ENCODE measurements at regions not wholly inside any gene's neighbourhood (a gene's known extent, or its start where the extent isn't known, plus 50 kb on each side); places are given as distances from the start of the nearest gene placed in this dataset.
"Not testable (repeated sequence)": the region's sequence is repeated elsewhere in the genome, so short reads cannot be mapped to it uniquely, and the experiment has no call there.

DNA sequence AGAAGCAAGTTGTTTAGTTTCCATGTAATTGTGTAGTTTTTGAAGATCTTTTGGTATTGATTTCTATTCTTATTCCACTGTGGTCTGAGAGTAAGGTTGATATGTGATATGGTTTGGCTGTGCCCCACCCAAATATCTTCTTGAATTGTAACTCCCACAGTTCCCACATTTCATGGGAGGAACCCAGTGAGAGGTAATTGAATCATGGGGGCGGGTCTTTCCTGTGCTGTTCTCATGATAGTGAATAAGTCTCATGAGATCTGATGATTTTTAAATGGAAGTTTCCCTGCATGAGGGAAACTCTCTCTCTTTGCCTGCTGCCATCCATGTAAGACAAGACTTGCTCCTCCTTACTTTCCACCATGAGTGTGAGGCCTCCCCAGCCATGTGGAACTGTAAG is 255.3 kb downstream of the S1PR1 start:
- DNase-seq: not testable (repeated sequence)

DNA sequence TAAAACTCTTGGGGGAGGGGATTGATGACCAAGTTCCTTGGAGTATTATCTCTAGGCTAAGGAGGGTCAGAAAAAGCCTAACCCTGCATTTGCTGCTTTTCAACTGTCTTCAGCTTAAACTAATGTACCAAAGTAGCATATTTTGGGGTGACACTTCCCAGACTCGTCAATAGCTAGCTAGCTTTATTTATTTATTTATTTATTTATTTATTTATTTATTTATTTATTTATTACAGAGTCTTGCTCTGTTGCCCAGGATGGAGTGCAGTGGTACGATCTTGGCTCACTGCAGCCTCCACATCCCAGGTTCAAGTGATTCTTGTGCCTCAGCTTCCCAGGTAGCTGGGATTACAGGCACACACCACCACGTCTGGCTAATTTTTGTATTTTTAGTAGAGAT is 257.1 kb downstream of the S1PR1 start:
- not testable (repeated sequence) for DNase-seq

DNA sequence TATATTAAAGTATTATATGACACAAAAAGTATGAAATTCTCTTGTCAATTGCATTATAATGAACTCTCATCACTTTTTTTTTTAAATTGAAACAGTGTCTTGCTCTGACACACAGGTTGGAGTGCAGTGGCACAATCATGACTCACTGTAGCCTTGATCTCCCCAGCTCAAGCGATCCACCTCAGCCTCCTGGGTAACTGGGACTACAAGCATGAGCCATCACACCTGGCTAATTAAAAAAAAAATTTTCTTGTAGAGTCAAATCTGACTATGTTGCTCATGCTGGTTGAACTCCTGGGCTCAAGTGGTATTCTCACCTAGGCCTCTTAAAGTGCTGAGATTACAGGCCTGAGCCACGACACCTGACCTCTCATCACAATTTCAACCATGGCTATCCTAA is 259.3 kb downstream of the S1PR1 start:
- no peak for DNase-seq

DNA sequence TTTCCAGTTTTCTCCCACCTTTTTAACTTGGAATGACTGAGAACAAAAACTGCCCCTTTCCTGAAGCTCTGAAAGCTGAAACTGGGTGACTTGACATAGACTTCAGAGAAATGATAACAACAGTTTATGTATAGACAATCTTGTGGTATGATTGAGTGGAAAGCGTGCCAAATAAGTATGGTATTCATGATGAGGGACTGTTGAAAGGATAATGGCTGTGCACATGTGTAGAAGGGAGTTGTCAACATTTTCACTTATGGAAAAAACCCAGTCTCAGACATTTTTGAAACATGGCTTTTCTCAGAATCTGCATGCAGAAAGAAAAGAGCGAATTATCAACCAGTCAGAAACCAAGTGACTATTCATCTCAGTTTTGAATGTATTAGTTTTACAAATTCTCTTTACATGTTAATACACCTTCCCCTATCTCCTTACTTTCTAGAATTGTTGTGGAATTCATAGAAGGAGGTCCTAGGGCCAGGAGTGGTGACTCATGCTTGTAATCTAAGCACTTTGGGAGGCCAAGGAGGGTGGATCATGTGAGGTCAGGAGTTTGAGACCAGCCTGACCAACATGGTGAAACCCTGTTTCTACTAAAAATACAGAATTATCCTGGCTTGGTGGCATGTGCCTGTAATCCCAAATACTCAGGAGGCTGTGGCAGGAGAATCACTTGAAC is 261.2 kb downstream of the S1PR1 start:
- no peak for DNase-seq

DNA sequence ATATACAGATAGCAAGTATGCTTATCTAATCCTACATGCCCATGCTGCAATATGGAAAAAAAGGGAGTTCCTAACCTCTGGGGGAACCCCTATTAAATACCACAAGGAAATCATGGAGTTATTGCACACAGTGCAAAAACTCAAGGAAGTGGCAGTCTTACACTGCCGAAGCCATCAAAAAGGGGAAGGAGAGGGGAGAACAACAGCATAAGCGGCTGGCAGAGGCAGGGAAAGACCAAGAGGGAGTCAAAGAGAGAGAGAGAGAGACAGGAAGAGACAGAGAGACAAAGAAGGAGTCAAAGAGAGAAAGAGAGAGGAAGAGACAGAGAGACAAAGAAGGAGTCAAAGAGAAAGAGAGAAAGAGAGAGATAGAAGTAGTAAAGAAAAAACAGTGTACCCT is 267.3 kb downstream of the S1PR1 start:
- DNase-seq: not testable (repeated sequence)

DNA sequence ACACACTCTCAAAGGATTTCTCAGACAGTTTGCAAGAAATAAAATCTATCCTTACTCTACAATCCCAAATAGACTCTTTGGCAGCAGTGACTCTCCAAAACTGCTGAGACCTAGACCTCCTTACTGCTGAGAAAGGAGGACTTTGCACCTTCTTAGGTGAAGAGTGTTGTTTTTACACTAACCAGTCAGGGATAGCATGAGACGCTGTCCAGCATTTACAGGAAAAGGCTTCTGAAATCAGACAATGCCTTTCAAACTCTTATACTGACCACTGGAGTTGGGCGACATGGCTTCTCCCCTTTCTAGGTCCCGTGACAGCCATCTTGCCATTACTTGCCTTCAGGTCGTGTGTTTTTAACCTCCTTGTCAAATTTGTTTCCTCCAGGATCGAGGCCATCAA is 268.4 kb downstream of the S1PR1 start:
- not testable (repeated sequence) for DNase-seq

DNA sequence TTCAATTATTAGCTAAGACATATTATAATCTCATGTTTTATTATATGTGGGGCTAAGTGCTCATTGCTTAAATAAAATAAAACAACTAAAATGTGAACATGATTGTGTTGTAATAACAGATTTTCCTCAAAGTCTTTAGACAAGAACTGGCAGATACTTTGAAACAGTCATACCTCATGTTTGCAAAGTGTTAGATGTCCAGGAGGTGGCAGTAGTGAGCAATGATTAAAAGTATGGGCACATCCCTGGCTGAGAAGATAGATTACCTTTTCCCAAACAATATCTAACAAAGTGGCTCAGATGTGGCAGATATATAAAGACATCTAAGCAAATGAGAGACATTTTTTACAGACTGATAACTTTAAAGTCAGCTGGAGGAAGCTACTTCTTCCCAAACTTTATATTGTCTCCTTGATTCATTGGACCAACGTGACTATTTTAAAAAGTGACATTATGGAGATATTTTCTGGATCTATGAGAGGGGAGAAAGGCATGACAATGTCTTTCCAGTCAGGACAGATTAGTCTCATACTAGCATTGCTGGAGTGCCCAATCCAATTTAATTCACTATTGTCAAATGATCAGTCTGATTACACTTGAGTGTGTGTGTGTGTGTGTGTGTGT is 269.8 kb downstream of the S1PR1 start:
- DNase-seq: peak; percentile 32

DNA sequence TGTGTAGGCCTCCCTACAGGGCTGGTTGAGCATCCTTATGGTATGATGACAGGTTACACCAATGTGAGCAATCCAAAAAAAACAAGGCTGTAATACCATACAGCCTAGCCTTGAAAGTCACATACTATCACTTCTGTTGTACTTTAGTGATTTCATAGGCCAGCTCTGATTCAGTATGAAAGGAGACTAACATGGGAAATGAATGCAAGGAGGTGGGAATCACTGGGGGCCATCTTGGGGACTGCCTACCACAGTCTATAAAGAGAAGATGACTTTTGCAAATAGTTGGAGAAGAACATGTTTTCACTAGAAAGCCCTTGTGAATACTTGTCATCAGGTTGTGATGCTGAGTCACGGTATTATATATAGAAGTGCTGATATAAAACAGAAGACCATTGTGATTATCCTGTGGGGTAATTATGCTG is 270.7 kb downstream of the S1PR1 start:
- DNase-seq: no peak

DNA sequence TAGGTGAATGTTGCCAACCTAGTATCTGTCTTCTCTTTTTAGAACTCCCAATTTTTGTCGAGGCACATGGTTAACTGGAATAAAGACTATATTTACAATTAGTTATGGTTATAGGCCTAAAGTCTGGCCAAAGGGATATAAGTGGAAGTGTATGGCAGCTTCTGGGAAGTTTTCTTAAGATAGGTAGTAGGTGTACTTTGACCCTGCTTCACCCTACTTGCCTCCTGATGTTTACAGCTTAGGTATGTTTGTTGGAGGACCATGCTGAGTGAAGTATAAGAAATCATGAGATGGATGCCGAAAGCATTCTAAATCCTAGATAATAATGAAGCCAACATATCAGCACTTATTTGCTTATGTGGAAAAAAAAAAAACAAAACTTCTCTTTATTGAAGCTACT is 272.1 kb downstream of the S1PR1 start:
- no peak for DNase-seq

DNA sequence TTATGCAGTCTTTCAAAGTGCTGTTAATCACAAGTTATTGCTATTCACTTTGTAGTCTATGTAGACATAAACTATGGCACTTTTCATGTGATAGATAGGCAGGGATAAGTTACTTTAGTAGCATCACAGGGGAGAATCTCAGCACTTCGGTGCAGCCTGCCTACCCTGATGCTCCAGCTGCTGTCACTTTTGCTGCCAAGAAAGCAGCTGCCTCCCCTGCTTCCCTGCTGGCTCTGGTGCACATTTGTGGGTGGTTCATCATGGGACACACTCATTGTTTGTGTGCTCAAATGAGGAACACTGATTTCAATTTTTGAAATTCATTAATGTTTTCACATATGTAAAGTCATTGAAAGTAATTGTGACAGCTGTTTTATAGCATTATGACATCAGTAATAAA is 272.6 kb downstream of the S1PR1 start:
- no peak for DNase-seq

DNA sequence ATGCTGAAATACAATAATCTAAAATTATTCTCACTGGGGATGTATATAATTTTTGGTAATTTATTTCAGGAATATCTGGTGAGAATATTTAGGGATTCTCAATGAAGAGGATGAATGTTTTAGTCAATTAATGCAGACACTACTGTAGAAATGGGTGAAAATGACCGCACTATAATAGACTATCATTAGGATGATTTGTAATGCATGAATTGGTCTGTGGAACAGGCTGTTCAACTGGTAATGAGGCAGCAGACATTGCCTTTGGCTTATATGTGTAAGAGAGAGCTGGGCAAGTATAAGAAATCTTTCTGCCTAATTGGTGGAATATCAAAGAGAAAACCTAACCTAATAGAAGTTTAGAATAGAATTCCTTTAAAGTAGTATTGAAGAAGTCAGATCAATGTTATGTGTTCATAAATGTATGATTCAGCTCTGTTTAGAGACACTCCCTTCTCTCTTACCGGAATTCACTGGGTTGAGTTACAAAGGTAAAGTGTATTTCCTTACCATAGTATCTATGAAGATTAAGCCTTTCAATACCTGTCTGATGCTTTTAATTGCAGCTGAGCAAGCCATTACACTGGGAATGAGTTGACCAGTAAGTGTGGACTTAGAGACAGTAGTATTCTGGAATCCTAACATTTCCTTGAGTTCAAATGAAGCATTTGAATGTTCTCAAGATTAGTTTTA is 274.5 kb downstream of the S1PR1 start:
- no peak for DNase-seq

DNA sequence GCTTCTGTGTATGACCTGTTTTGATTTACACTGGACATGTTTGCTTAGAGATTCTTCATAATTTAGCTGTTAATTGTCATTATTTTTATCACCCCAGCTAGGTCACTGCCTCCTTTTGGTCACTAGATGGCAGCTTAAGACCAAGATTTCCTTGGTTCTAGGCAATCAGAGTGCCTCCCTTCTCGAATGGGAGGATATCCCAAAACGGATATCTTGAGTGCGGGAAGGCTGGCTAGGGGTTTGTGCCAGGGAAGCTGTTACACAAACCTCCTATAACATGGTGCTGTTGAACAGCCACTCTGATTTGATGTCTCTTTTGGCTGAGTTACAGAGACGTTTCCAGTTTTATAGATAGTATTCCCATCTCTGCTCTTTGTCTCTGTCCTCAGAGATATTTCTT is 283.5 kb downstream of the S1PR1 start:
- DNase-seq: no peak

DNA sequence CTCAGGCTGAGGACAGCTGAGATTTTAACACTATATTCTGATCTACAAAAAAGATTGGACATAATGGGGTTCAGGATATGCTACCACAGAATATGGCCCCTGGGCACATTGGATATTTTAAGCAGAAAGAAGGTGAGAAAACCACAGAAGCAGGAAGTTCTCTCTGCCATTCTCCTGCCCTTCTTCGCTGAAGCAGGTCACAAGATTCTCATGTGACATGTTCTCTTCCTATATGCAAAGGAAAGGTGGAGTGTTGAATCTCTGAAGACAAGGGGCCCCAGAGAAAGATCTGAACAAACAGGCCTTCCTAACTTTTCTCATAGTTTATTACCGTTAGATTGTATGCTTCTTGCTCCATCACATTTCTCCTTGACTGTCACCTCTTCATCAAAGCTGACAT is 285.7 kb downstream of the S1PR1 start:
- DNase-seq: no peak

DNA sequence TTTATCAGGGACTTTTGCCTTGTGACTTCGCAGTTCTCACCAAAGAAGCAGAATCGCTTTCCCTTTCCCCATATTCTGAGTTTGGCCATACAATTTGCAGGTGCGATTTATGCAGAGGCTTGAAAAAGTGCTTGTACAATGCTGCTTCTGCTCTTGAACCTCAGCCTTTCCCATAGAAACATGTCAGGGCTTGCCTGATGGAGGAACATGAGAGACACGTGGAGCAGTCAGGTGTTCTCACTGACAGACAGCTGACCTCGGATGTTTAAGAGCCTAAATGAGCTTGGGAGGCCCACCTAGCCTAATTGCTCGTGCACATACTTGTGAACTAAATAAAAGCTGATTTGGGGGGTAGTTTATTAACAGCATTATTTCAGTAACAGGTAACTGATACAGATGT is 290.0 kb downstream of the S1PR1 start:
- DNase-seq: no peak

DNA sequence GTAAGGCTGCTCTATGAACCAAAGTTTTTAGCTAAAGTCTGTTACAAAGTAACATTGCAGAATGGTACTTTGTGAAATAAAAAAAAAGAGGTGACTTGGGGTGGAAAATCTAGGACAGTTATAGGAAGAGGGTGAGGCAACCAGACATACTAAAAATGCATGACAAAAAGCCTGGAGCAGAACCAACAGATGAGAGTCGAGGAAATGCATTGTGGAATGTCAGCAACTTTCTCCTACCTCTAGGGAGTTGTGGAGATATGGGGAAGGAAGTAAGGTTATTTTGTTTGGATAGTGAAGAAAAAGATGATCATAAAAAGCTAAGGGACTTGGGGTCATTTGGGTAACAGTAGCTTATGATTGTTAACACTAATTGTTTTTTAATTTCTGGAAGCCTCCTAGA is 295.6 kb downstream of the S1PR1 start:
- DNase-seq: no peak

DNA sequence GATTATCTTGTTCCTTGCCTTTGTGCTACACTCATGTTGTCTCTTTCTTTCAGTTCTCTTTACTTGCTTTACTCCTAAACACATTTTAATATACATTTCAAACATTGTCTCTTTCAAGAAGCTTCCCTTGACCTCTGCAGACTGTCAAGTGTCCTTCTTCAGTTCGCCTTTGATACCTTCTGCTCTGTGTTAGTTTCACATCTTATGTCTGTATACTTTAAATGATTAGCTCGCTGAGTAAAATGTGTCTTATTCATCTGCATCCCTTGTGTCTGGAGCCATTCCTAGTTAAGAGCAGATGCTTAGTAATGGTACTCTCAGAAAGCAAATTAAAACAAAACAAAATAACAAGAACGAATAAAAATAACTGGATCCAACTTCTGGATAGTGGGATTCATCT is 303.3 kb downstream of the S1PR1 start:
- no peak for DNase-seq

DNA sequence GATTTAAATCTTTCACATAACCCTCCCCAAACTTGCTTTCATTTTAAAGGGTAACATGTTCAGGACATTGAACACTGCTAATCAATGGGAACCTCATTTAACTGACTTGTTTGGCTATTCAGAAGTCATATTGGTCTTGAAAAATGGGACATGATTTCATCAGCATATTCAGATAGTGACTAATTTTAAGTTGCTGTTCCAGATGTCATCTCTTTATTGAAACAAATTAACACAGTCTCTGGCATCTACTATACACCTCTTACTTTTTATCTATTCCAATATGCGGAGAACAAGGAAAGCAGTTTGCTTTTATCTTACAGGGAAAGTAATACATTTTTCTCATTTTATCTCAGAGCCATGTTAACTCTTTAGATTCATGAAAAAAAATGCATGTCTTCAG is 310.1 kb downstream of the S1PR1 start:
- no peak for DNase-seq

DNA sequence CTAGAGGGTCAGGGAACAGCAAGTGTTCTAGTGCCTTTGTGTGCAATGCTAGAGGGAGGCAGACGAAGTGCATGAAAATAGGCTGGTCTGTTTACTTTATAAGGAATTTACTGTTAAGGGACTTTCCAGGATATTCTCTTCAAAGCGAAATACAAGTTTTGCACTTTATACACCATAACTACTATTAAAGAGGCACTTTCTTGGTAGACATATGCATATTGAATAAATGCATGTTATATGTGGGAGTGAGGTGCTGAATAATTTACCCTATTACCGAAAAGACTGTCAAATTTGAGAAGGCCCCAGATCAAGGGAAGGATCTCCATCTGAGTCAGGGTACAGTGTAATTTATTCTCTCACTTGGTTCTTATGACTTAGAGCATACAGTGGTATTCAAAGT is 310.5 kb downstream of the S1PR1 start:
- no peak for DNase-seq

DNA sequence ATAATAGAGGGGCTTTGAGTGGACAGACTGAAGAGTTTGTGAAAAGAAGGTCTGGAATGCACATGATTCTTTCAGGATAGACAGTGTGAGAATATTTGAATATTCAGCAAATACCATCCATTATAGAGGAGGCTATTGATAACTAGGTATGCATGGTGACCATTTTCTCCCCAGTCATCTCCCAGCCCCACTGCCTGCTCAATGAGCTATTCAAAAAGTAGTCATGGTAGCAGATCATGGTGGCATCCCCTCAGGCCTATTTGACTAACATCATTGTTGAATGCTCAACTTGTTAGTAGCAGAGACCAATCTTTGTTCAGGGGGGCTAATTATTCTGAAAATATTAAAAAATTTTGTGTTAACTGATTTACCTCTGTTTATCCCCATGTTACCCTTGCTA is 311.6 kb downstream of the S1PR1 start:
- no peak for DNase-seq

DNA sequence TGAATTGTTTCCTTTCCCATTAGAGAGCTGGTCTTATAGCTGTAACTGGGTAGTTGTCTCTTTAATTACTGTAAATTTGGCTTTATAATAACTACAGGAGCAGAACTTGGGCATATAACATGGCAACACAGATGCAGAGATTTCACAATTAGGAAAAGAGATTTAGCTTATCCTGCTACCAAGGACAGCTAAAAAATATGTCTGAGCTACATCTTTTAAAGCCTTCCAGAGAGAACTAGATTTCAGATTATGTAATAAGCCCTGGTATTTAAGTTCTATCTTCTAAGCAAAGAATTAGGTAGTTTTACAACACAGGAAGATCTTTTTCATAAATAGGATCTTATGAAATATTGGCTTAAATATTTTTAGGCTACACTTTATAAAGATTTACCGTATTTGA is 313.8 kb downstream of the S1PR1 start:
- DNase-seq: no peak

DNA sequence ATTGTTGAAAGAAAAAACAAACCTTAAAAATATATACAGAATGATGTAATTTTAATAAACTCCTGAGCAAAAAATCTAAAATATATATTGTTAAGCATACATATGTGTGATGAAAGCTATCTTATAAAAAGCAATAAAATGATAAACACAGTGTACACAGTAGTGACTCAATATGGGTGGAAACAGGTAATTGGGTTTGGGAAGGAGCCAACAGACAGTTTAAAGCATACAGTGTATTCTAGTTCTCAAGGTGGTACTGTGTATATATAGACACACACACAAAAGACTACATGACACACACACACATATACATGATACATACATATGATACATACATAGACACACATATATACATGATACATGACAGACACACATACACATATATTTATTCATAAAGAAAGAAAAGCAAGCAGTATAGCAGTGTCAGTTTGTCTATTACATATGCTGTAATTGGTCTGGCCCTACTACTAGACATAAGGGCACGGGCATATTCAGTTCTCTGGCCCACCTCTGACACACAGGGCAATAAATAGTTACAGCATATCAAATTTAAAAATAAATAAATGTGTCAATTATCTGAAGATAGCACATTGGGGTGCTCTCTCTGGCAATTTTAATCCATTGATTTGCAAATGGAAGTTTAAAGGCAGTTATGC is 330.2 kb downstream of the S1PR1 start:
- no peak for DNase-seq

DNA sequence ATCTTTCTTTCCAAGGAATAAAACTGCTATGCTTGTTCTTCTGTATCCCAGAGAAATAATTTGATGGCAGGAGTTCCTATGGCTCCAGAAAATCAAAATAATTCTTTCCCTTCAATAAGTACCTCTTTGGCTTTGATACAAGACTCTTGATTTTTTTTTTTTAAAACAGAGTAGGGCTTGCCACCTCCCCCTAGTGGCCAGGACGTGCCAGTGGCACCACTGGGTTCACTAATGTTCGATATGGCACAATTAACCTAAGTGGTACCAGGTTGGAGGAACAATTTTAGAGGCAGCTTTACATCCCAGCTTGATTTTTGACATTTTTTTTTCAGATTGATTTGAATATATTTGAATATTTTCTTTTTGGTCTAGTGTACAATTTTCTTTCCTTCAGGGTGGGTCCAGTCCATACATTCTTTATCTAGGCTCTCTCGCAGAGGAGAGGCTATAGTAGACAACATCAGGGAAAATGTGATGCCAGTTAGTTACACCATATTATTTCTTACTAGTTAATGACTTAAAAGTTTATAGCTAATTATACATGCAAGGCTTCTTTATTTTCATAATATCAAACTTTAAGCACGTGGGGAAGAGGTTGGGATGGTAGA is 330.9 kb downstream of the S1PR1 start:
- DNase-seq: peak; percentile 20

DNA sequence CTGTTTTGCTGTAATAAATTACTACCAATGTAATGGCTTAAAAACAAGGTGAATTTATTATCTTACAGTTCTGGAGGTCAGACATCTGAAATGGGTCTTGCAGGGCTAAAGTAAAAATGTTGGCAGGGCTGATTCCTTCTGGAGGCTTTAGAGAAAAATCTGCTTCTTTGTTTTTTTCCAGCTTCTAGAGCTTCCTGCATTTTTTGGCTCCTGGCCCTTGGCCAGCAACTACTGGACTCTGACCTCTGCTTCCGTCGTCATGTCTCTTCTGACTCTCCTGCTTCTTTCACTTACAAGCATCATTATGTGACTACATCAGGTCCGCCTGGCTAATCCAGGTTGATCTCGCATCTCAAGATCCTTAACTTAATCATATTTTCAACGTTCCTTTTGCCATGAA is 350.9 kb downstream of the S1PR1 start:
- no peak for DNase-seq
